ENCODE measurements at regions not wholly inside any gene's neighbourhood (a gene's known extent, or its start where the extent isn't known, plus 50 kb on each side); places are given as distances from the start of the nearest gene placed in this dataset.

DNA sequence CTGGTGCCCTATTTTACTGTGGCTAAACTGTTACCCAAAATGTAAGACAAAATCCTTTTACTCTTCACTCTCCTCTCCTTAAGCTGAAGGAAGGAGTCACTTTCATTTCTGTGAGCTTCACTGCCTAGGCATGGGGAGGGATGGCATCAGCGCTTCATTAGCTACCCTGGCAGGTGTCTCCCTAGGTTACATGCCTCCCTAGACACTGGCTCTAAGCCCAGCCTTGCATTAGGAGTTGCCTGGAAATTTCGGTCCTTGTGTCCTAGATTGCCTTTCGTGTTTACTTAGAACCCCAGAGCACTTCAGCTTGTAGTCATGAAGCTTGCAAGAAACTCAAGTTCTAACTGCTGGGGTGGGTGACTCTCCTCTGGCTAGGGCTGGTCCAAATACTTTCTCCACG is 520.5 kb upstream of the STXBP6 start:
- Histone ChIP-seq H3K36me3 (no peaks in the 10 kb centered on the region), H3K27me3 (no peaks in the 10 kb centered on the region), H3K27ac (no peak overlapping the region), H3K4me3 (no peak overlapping the region), H3K9me3 (no peaks in the 10 kb centered on the region), H3K4me1 (no peaks in the 10 kb centered on the region)
- intact Hi-C loops (cut with DNase I; ENCODE audit: low total_unique reads) = no loop called here
- no peak for DNase-seq (ENCODE audit: low spot score in 2 of 2)
- TF ChIP-seq POLR2AphosphoS5 (IDR thresholded peaks at IDR 0.05) (no peak), POLR2A (IDR thresholded peaks at IDR 0.05) (no peak)
- TF ChIP-seq, protein P1, sequence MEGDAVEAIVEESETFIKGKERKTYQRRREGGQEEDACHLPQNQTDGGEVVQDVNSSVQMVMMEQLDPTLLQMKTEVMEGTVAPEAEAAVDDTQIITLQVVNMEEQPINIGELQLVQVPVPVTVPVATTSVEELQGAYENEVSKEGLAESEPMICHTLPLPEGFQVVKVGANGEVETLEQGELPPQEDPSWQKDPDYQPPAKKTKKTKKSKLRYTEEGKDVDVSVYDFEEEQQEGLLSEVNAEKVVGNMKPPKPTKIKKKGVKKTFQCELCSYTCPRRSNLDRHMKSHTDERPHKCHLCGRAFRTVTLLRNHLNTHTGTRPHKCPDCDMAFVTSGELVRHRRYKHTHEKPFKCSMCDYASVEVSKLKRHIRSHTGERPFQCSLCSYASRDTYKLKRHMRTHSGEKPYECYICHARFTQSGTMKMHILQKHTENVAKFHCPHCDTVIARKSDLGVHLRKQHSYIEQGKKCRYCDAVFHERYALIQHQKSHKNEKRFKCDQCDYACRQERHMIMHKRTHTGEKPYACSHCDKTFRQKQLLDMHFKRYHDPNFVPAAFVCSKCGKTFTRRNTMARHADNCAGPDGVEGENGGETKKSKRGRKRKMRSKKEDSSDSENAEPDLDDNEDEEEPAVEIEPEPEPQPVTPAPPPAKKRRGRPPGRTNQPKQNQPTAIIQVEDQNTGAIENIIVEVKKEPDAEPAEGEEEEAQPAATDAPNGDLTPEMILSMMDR (IDR thresholded peaks at IDR 0.05) = no peak

DNA sequence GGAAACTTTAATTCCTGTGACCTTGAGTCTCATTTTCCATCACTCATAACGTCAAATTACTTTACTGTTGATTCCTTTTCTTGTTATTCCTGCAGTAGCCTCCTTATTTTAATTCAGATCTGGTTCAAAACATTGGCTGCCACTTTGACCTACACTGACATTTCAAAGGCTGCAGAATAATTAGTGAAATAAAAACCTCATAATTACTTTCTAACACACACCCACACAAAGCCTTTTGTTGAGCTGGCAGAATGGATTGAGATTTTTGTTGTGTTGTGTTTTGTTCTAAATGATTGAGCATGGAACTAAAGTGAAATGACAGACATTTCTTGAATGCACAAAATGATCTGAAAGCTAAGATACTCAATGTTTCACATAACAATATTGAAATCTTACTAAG is 507.5 kb upstream of the STXBP6 start:
- TF ChIP-seq POLR2A (IDR thresholded peaks at IDR 0.05) (no peak), POLR2AphosphoS5 (IDR thresholded peaks at IDR 0.05) (no peak)
- TF ChIP-seq, protein P1 (IDR thresholded peaks at IDR 0.05) = no peak
- Histone ChIP-seq H3K4me1 (no peaks in the 10 kb centered on the region), H3K4me3 (no peak overlapping the region), H3K27me3 (no peaks in the 10 kb centered on the region), H3K27ac (no peak overlapping the region), H3K9me3 (no peaks in the 10 kb centered on the region), H3K36me3 (no peaks in the 10 kb centered on the region)
- no peak for DNase-seq (ENCODE audit: low spot score in 2 of 2)
- intact Hi-C loops (cut with DNase I; ENCODE audit: low total_unique reads) = no loop called here

DNA sequence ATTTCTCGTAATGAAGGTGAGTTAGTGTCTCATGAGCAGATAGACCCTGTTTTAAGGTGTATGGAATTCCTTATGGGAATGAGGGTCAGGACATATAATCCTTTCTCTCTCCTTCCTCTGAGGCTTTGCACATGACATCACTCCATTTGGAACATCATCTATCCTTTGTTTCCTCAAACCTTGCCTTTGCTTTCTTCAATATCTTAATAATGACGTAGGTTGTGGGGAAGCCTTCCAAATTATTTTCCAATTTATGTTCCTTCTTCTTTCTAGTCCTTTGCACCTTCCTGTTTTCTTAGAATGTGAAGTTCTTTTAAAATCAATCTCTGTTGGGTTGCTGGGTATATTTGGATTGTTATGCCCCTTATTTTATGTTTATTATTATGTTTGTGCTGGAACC is 502.9 kb upstream of the STXBP6 start:
- DNase-seq (ENCODE audit: low spot score in 2 of 2) = no peak
- H3K4me1 ChIP-seq = no peaks in the 10 kb centered on the region
- H3K36me3 ChIP-seq = no peaks in the 10 kb centered on the region
- no peaks in the 10 kb centered on the region for H3K9me3 ChIP-seq
- H3K4me3 ChIP-seq = no peak overlapping the region
- no peak overlapping the region for H3K27ac ChIP-seq
- intact Hi-C loops (cut with DNase I; ENCODE audit: low total_unique reads) = no loop called here
- H3K27me3 ChIP-seq = no peaks in the 10 kb centered on the region
- TF ChIP-seq POLR2A (IDR thresholded peaks at IDR 0.05) (no peak), POLR2AphosphoS5 (IDR thresholded peaks at IDR 0.05) (no peak)
- TF ChIP-seq, protein P1 (IDR thresholded peaks at IDR 0.05) = no peak

- TF ChIP-seq POLR2A (IDR thresholded peaks at IDR 0.05) (no peak), POLR2AphosphoS5 (IDR thresholded peaks at IDR 0.05) (no peak)
- TF ChIP-seq, protein P1 (IDR thresholded peaks at IDR 0.05) = no peak
- intact Hi-C loops (cut with DNase I; ENCODE audit: low total_unique reads) = no loop called here
- DNase-seq (ENCODE audit: low spot score in 2 of 2) = no peak
- Histone ChIP-seq H3K27ac (no peak overlapping the region), H3K9me3 (no peaks in the 10 kb centered on the region), H3K4me3 (no peak overlapping the region), H3K27me3 (no peaks in the 10 kb centered on the region), H3K4me1 (no peaks in the 10 kb centered on the region), H3K36me3 (no peaks in the 10 kb centered on the region)
Measured at GRCh38 chr14:25551674-25552073, 501.7 kb upstream of the STXBP6 start.

- Histone ChIP-seq H3K27me3 (no peaks in the 10 kb centered on the region), H3K36me3 (no peaks in the 10 kb centered on the region), H3K4me1 (no peaks in the 10 kb centered on the region), H3K27ac (no peak overlapping the region), H3K9me3 (no peaks in the 10 kb centered on the region), H3K4me3 (no peak overlapping the region)
- DNase-seq (ENCODE audit: low spot score in 2 of 2) = no peak
- intact Hi-C loops (cut with DNase I; ENCODE audit: low total_unique reads) = no loop called here
- no peak for TF ChIP-seq POLR2AphosphoS5 (IDR thresholded peaks at IDR 0.05)
- TF ChIP-seq, protein P1 (IDR thresholded peaks at IDR 0.05) = no peak
- no peak for TF ChIP-seq POLR2A (IDR thresholded peaks at IDR 0.05)
Measured at GRCh38 chr14:25546826-25547225, 496.9 kb upstream of the STXBP6 start.

Measured in breast epithelium (tissue), 4 donors.